ENCODE measurements at regions not wholly inside any gene's neighbourhood (a gene's known extent, or its start where the extent isn't known, plus 50 kb on each side); places are given as distances from the start of the nearest gene placed in this dataset.

GRCh38 chr1:244116946-244117345 is 65.9 kb downstream of the ZBTB18 start:
- no peak for DNase-seq (ENCODE audit: low read depth)
- no peak overlapping the region for H3K4me3 ChIP-seq (ENCODE audit: low read depth, low read length)
- TF ChIP-seq CTCF (IDR thresholded peaks at IDR 0.05; ENCODE audit: insufficient read depth, low read depth, low read length), result no peak

- no peak overlapping the region for H3K4me3 ChIP-seq (ENCODE audit: low read depth, low read length)
- TF ChIP-seq CTCF (IDR thresholded peaks at IDR 0.05; ENCODE audit: insufficient read depth, low read depth, low read length), result no peak
- no peak for DNase-seq (ENCODE audit: low read depth)
These were observed 67.2 kb downstream of the ZBTB18 start for GRCh38 chr1:244118109-244118761.

- H3K4me3 ChIP-seq (ENCODE audit: low read depth, low read length), result no peak overlapping the region
- no peak for DNase-seq (ENCODE audit: low read depth)
- TF ChIP-seq CTCF (IDR thresholded peaks at IDR 0.05; ENCODE audit: insufficient read depth, low read depth, low read length), result no peak
These were observed 77.7 kb downstream of the ZBTB18 start for GRCh38 chr1:244128591-244129383.

GRCh38 chr1:244137276-244137675 is 86.2 kb downstream of the ZBTB18 start:
- no peak for TF ChIP-seq CTCF (IDR thresholded peaks at IDR 0.05; ENCODE audit: insufficient read depth, low read depth, low read length)
- no peak for DNase-seq (ENCODE audit: low read depth)
- H3K4me3 ChIP-seq (ENCODE audit: low read depth, low read length), result no peak overlapping the region

GRCh38 chr1:244137725-244138124 is 86.6 kb downstream of the ZBTB18 start:
- TF ChIP-seq CTCF (IDR thresholded peaks at IDR 0.05; ENCODE audit: insufficient read depth, low read depth, low read length), result no peak
- H3K4me3 ChIP-seq (ENCODE audit: low read depth, low read length), result no peak overlapping the region
- DNase-seq (ENCODE audit: low read depth), result no peak

GRCh38 chr1:244138399-244138798 is 87.3 kb downstream of the ZBTB18 start:
- H3K4me3 ChIP-seq (ENCODE audit: low read depth, low read length), result no peak overlapping the region
- TF ChIP-seq CTCF (IDR thresholded peaks at IDR 0.05; ENCODE audit: insufficient read depth, low read depth, low read length), result no peak
- no peak for DNase-seq (ENCODE audit: low read depth)

All from fibroblast of villous mesenchyme (primary cell).